ENCODE measurements at regions not wholly inside any gene's neighbourhood (a gene's known extent, or its start where the extent isn't known, plus 50 kb on each side); places are given as distances from the start of the nearest gene placed in this dataset.

DNA sequence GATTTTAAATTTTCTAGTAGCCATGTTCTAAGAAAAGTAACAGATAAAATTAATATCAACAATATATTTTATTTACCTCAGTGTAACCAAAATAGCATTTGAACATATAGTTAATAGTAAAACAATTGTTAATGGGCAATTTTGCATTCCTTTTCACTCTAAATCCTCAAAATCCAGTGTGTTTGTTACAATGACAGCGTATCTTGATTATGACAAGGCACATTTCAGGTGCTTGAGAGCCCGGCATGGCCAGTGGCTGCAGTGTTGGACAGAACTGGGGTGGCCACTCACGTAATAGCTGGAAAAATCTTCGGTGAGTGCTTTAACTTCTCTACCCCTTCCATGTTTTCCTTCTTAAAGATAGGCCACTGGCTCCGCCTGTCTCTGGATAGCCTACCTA is 248.0 kb upstream of the RREB1 start:
- ATAC-seq (no peak), DNase-seq (ENCODE audit: low spot score) (no peak)
- H3K4me2 ChIP-seq: no peak overlapping the region
- H3K9me2 ChIP-seq (ENCODE audit: insufficient read depth): 0 out of 2 replicates have a peak, but pooled peaks cover 7% of the 10 kb centered on the region
- no peak overlapping the region for H3K27ac Mint-ChIP-seq
- no peaks in the 10 kb centered on the region for H3F3A ChIP-seq (replicated peaks; ENCODE audit: low read depth)
- H3K27me3 Mint-ChIP-seq (ENCODE audit: insufficient read depth, low read depth, poor library complexity): peaks cover 4% of the 10 kb centered on the region
- H3K27me3 ChIP-seq (ENCODE audit: insufficient read depth): no peaks in the 10 kb centered on the region
- H3K27ac ChIP-seq (ENCODE audit: low read depth): no peak overlapping the region
- H3K4me3 Mint-ChIP-seq: no peak overlapping the region
- TF ChIP-seq CTCF (conservative IDR thresholded peaks at IDR 0.05; ENCODE audit: low read depth in 2 of 2): no peak
- peaks cover 29% of the 10 kb centered on the region for H3K4me1 Mint-ChIP-seq
- H3K4me3 ChIP-seq: no peak overlapping the region
- H3K36me3 ChIP-seq (ENCODE audit: insufficient read depth): no peaks in the 10 kb centered on the region
- no peaks in the 10 kb centered on the region for H3K36me3 Mint-ChIP-seq (ENCODE audit: low read depth)
- H3K4me1 ChIP-seq (ENCODE audit: insufficient read depth): peaks cover 15% of the 10 kb centered on the region
- no peaks in the 10 kb centered on the region for H4K20me1 ChIP-seq (replicated peaks; ENCODE audit: insufficient read depth)
- no peaks in the 10 kb centered on the region for H3K9me3 Mint-ChIP-seq
- H2AFZ ChIP-seq: no peak overlapping the region
- H3K79me2 ChIP-seq (replicated peaks; ENCODE audit: insufficient read depth): no peaks in the 10 kb centered on the region

- no peak overlapping the region for H3K4me3 Mint-ChIP-seq
- H3F3A ChIP-seq (replicated peaks; ENCODE audit: low read depth): no peaks in the 10 kb centered on the region
- H3K27me3 ChIP-seq (ENCODE audit: insufficient read depth): no peaks in the 10 kb centered on the region
- peaks cover 4% of the 10 kb centered on the region for H3K27me3 Mint-ChIP-seq (ENCODE audit: insufficient read depth, low read depth, poor library complexity)
- no peak overlapping the region for H3K4me2 ChIP-seq
- DNase-seq (ENCODE audit: low spot score) (no peak), ATAC-seq (no peak)
- no peaks in the 10 kb centered on the region for H4K20me1 ChIP-seq (replicated peaks; ENCODE audit: insufficient read depth)
- H3K27ac Mint-ChIP-seq: no peak overlapping the region
- H3K4me1 Mint-ChIP-seq: peaks cover 29% of the 10 kb centered on the region
- peak overlapping the region; percentile 69; the same call in 1 of the 2 replicates for H2AFZ ChIP-seq
- H3K36me3 Mint-ChIP-seq (ENCODE audit: low read depth): no peaks in the 10 kb centered on the region
- H3K4me3 ChIP-seq: no peak overlapping the region
- no peak overlapping the region for H3K27ac ChIP-seq (ENCODE audit: low read depth)
- H3K4me1 ChIP-seq (ENCODE audit: insufficient read depth): peaks cover 15% of the 10 kb centered on the region
- H3K36me3 ChIP-seq (ENCODE audit: insufficient read depth): no peaks in the 10 kb centered on the region
- H3K9me2 ChIP-seq (ENCODE audit: insufficient read depth): 0 out of 2 replicates have a peak, but pooled peaks cover 4% of the 10 kb centered on the region
- H3K79me2 ChIP-seq (replicated peaks; ENCODE audit: insufficient read depth): no peaks in the 10 kb centered on the region
- no peaks in the 10 kb centered on the region for H3K9me3 Mint-ChIP-seq
- TF ChIP-seq, protein P1, sequence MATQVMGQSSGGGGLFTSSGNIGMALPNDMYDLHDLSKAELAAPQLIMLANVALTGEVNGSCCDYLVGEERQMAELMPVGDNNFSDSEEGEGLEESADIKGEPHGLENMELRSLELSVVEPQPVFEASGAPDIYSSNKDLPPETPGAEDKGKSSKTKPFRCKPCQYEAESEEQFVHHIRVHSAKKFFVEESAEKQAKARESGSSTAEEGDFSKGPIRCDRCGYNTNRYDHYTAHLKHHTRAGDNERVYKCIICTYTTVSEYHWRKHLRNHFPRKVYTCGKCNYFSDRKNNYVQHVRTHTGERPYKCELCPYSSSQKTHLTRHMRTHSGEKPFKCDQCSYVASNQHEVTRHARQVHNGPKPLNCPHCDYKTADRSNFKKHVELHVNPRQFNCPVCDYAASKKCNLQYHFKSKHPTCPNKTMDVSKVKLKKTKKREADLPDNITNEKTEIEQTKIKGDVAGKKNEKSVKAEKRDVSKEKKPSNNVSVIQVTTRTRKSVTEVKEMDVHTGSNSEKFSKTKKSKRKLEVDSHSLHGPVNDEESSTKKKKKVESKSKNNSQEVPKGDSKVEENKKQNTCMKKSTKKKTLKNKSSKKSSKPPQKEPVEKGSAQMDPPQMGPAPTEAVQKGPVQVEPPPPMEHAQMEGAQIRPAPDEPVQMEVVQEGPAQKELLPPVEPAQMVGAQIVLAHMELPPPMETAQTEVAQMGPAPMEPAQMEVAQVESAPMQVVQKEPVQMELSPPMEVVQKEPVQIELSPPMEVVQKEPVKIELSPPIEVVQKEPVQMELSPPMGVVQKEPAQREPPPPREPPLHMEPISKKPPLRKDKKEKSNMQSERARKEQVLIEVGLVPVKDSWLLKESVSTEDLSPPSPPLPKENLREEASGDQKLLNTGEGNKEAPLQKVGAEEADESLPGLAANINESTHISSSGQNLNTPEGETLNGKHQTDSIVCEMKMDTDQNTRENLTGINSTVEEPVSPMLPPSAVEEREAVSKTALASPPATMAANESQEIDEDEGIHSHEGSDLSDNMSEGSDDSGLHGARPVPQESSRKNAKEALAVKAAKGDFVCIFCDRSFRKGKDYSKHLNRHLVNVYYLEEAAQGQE (IDR thresholded peaks at IDR 0.05; ENCODE audit: unreplicated experiment): no peak
These were observed 246.9 kb upstream of the RREB1 start for GRCh38 chr6:6860863-6861262.

- no peak overlapping the region for H3K27ac Mint-ChIP-seq
- DNase-seq (ENCODE audit: low spot score): no peak
- ATAC-seq: no peak
- Histone ChIP-seq H3K79me2 (replicated peaks; ENCODE audit: insufficient read depth) (no peaks in the 10 kb centered on the region), H3K4me2 (no peak overlapping the region), H3K4me1 (ENCODE audit: insufficient read depth) (peaks cover 14% of the 10 kb centered on the region), H3F3A (replicated peaks; ENCODE audit: low read depth) (no peaks in the 10 kb centered on the region), H3K36me3 (ENCODE audit: insufficient read depth) (no peaks in the 10 kb centered on the region), H3K27ac (ENCODE audit: low read depth) (no peak overlapping the region), H3K27me3 (ENCODE audit: insufficient read depth) (no peaks in the 10 kb centered on the region), H3K9me2 (ENCODE audit: insufficient read depth) (no peaks in the 10 kb centered on the region), H3K4me3 (no peak overlapping the region), H4K20me1 (replicated peaks; ENCODE audit: insufficient read depth) (no peaks in the 10 kb centered on the region), H2AFZ (no peak overlapping the region)
- peaks cover 24% of the 10 kb centered on the region for H3K4me1 Mint-ChIP-seq
- peaks cover 2% of the 10 kb centered on the region for H3K27me3 Mint-ChIP-seq (ENCODE audit: insufficient read depth, low read depth, poor library complexity)
- no peaks in the 10 kb centered on the region for H3K36me3 Mint-ChIP-seq (ENCODE audit: low read depth)
- H3K9me3 Mint-ChIP-seq: no peaks in the 10 kb centered on the region
- TF ChIP-seq EZH2 (IDR thresholded peaks at IDR 0.05; ENCODE audit: low read depth, unreplicated experiment): no peak
- TF ChIP-seq CTCF (conservative IDR thresholded peaks at IDR 0.05; ENCODE audit: low read depth in 2 of 2): no peak
- H3K4me3 Mint-ChIP-seq: no peak overlapping the region
These were observed 246.3 kb upstream of the RREB1 start for GRCh38 chr6:6861351-6861894.
